SK-MEL-5 (cell line): ENCODE measurements at regions not wholly inside any gene's neighbourhood (a gene's known extent, or its start where the extent isn't known, plus 50 kb on each side); places are given as distances from the start of the nearest gene placed in this dataset.
"Not testable (repeated sequence)": the region's sequence is repeated elsewhere in the genome, so short reads cannot be mapped to it uniquely, and the experiment has no call there.

Source experiments
- DNase-seq: peaks from one replicate; pipeline ENCODE4 v3.0.0-alpha.2; 2016; ENCODE audit warnings: low read depth, low spot score
- in situ Hi-C: cut with HindIII; loops from 2 replicates; pipeline ENCODE4 v1.10.0; 2016; ENCODE audit warnings: low sequenced_read_pairs, high pct_unique_total_duplicates, low pct_unique_long_range_greater_than_20kb

GRCh38 chr1:80363689-80364475, 1357.4 kb upstream of the ADGRL4 start:
- in situ Hi-C loops = no loop called here
- no peak for DNase-seq

- in situ Hi-C loops = no loop called here
- no peak for DNase-seq
Observed at GRCh38 chr1:80359666-80360065, 1353.1 kb upstream of the ADGRL4 start.

DNA sequence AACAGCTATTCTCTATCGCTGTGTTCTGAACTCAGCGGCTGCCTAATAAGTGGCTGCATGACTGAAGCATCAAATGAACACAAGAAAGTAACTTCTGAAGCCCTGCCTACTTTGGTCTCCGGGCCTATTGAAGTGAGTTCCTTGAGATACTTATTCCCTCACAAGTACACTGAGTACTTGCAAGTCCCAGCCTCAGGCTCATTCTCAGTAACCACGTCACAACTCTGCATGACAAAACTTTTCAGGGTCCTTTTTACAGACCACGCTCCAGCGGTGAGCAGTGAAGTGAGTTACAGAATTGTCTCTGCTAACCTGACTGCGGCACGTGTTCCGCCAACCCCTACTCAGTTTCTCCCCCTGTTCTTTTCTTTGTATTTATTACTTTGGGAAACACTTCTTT, 1342.7 kb upstream of the ADGRL4 start:
- no peak for DNase-seq
- in situ Hi-C loops = no loop called here

- DNase-seq = no peak
- in situ Hi-C loops = no loop called here
Observed at GRCh38 chr1:80341021-80341420, 1334.5 kb upstream of the ADGRL4 start.

GRCh38 chr1:80318108-80318507, 1311.6 kb upstream of the ADGRL4 start:
- DNase-seq = no peak
- in situ Hi-C loops = no loop called here

- in situ Hi-C loops = no loop called here
- DNase-seq = no peak
Observed at GRCh38 chr1:80310703-80311245, 1304.2 kb upstream of the ADGRL4 start.

DNA sequence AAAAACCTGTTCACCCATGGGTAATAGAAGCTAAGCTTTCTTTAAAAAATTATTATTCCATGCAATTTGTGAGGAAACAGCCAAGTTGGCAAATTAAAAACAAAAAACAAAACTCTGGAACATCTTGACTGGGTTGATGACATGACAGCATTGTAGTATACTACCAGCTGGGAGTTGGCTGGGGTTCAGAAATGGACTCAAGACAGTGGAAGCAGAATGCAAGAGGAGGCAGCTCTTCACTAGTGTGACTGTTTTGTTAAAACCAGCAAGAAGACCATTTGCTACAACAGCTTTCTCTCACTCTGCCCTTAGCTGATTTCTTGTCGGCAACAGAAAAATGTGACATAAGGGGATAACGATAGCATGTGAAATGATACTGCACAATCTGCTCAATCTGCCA, 1298.9 kb upstream of the ADGRL4 start:
- in situ Hi-C loops = no loop called here

DNA sequence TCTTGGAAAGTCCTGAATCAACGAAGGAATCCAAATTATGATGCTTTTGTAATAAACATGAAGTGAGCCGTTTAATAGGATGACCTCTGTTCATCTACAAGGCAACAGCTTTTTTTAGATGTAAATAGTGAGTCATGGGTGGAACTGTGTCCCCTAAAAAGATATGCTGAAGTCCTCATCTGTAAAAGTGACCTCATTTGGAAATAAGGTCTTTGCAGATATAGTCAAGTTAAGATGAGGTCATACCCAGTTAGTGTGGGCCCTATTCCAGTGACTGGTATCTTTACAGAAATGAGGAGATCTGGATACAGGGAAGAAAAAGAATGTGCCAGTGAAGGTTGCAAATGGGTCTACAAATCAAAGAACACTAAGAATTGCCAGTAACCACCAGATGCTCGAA, 1287.3 kb upstream of the ADGRL4 start:
- in situ Hi-C loops = no loop called here
- no peak for DNase-seq

More for the DNA sequence above, 1298.9 kb upstream of the ADGRL4 start:
- DNase-seq = no peak

DNA sequence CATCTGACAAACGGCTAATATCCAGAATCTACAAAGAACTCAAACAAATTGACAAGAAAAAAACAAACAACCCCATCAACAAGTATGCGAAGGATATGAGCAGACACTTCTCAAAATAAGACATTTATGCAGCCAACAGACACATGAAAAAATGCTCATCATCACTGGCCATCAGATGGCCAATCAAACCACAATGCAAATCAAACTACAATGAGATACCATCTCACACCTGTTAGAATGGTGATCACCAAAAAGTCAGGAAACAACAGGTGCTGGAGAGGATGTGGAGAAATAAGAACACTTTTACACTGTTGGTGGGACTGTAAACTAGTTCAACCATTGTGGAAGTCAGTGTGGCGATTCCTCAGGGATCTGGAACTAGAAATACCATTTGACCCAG, 1282.2 kb upstream of the ADGRL4 start:
- in situ Hi-C loops, DNase-seq: not testable (repeated sequence)

DNA sequence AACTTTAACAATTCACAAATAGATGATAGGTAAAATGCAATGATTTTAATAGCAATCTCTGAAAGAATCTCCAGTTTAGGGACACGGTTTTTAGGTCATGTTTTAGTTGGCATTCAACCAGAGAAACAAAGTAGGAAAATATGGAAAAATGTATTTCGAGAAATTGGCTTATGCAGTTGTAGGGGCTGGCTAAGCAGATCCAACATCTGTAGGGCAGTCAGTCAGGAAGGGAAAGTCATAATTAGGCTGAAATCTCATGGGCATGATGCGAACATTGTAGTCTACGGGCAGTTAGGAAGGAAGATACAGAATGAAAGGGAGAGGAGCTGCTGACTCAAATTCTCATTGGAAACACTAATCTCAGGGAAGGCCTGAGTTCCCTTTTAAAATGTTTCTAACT, 1276.0 kb upstream of the ADGRL4 start:
- in situ Hi-C loops = no loop called here
- no peak for DNase-seq

DNA sequence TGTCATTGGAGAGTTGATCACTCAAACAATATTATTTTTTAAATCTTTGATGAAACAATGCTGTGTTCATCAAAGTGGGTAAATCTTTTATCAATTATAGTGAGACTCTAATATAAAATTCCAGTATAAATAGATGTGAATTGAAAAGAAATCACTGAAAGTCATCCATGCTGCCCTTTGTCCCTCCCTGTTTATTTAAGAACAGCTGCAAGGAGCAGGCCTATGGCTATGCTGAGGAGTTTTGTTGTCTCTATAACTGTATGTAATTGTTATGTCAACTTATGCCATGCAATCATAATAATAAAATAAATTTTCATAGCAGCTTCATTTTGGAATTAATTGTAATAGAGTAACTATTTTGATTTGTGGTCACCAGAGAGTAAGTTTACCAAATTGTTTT, 1272.4 kb upstream of the ADGRL4 start:
- in situ Hi-C loops = no loop called here

GRCh38 chr1:80274256-80274655, 1267.7 kb upstream of the ADGRL4 start:
- DNase-seq = no peak
- in situ Hi-C loops = no loop called here

More for the DNA sequence above, 1272.4 kb upstream of the ADGRL4 start:
- no peak for DNase-seq

DNA sequence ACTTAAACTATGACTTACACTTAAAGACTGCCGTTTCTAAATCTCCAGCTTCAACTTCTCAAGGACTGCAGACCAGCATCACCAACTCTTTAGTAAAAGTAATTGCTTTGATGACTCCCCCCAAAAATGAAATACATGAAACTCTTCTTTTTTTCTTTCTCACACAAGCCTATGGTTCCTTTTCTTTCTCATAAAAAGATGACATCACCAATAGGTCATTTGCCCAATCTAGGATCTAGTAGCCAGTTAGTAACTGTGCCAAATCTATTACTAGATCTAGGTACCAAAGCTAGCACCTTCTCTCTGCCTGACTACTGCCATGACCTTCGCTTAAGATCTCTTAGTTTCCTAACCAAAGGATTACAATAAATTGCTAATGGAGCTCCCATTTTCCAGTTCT, 1266.0 kb upstream of the ADGRL4 start:
- in situ Hi-C loops = no loop called here
- DNase-seq = no peak

DNA sequence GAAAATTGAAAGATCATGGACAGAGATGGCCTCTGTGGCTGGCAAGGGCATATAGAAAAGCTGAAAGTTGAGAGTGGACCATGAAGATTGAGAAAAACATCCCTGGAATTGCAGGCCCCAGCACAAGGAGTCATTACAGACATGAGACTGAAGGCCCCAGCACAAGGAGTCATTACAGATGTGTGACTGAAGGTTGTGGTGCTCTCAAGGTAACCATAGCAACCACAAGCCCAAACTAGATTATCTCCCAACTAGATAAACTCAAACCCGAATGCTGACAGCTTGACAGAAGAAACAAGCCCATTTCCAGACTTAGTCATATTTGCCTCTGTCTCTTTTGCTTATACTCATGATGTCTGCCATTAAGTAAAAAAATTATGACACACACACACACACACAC, 1252.1 kb upstream of the ADGRL4 start:
- in situ Hi-C loops = no loop called here
- no peak for DNase-seq

GRCh38 chr1:80251591-80251990, 1245.1 kb upstream of the ADGRL4 start:
- DNase-seq = no peak
- in situ Hi-C loops = no loop called here

- in situ Hi-C loops = no loop called here
- no peak for DNase-seq
Observed at GRCh38 chr1:80251171-80251570, 1244.6 kb upstream of the ADGRL4 start.

GRCh38 chr1:80250573-80251168, 1244.1 kb upstream of the ADGRL4 start:
- in situ Hi-C loops = no loop called here
- no peak for DNase-seq

- DNase-seq = no peak
- in situ Hi-C loops = no loop called here
Observed at GRCh38 chr1:80249699-80250098, 1243.2 kb upstream of the ADGRL4 start.

DNA sequence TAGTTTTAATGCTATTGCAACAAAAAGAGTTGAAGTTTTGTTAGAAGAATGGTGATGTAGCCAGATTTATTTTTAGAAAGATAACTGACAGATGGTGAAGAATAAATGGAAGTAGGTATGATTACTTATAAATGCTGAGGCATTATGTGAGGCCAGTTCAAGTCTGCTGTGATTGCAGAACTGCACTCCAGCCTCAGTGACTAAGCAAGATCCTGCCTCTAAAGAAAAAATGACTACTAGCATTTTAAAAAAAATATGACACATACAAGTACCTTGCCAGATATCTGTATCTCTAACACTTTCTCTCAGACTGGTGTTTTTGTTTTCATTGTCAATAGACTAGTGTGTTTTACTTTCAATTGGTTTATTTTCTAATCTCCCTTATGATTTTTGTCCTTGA, 1242.4 kb upstream of the ADGRL4 start:
- in situ Hi-C loops = no loop called here

More for the DNA sequence above, 1242.4 kb upstream of the ADGRL4 start:
- no peak for DNase-seq
